Kidney (tissue), 13 donors: ENCODE measurements at regions not wholly inside any gene's neighbourhood (a gene's known extent, or its start where the extent isn't known, plus 50 kb on each side); places are given as distances from the start of the nearest gene placed in this dataset.

Experiments used
- DNase-seq, 5 donors: peaks; one replicate each; pipeline ENCODE4 v3.0.0-alpha.2; 2013 to 2020
- FAIRE-seq: peaks from 2 replicates; lab custom pipeline; 2012; peaks lifted over from hg19 to GRCh38; lab: Jason Lieb, UNC
- H3K27ac ChIP-seq, 2 donors: one replicate each; pipeline ENCODE4 v1.7.0; 2013; ENCODE audit warnings: low read depth in 2 of 2, low read length in 2 of 2, inconsistent platforms in 1 of 2
- H3K27me3 ChIP-seq: one replicate; pipeline ENCODE4 v1.7.1; 2013; ENCODE audit warnings: low read length, inconsistent platforms; ENCODE audit not compliant: control insufficient read depth, insufficient read depth
- H3K36me3 ChIP-seq, 3 donors: one replicate each; pipeline versions ENCODE4 v1.7.0 to v1.7.1; 2013; ENCODE audit warnings: low read length in 3 of 3, control low read depth in 1 of 3, inconsistent platforms in 1 of 3; ENCODE audit not compliant: insufficient read depth in 3 of 3, control insufficient read depth in 2 of 3
- H3K4me1 ChIP-seq, 3 donors: one replicate each; pipeline versions ENCODE4 v1.7.0 to v1.7.1; 2013; ENCODE audit warnings: low read length in 3 of 3, inconsistent platforms in 1 of 3, low read depth in 1 of 3; ENCODE audit not compliant: control insufficient read depth in 2 of 3, insufficient read depth in 2 of 3
- H3K4me3 ChIP-seq, 3 donors: one replicate each; pipeline versions ENCODE4 v1.7.0 to v1.8.1; 2013; ENCODE audit warnings: low read length in 3 of 3, control low read depth in 1 of 3, inconsistent platforms in 1 of 3
- H3K9ac ChIP-seq, 3 donors: one replicate each; pipeline versions ENCODE4 v1.7.0 to v1.7.1; 2013; ENCODE audit warnings: low read length in 3 of 3, control low read depth in 1 of 3, inconsistent platforms in 1 of 3
- H3K9me3 ChIP-seq, 3 donors: one replicate each; pipeline versions ENCODE4 v1.7.0 to v1.7.1; 2013; ENCODE audit warnings: low read length in 3 of 3, control low read depth in 1 of 3, inconsistent platforms in 1 of 3; ENCODE audit not compliant: control insufficient read depth in 2 of 3, insufficient read depth in 1 of 3
- intact Hi-C: fragments of 100-400 bp; cut with DNase I; formaldehyde crosslinking; loops from one replicate; pipeline ENCODE4 v1.11.1; 2022
- TF ChIP-seq, protein P1 (sequence below): IDR thresholded peaks from 3 replicates; pipeline ENCODE4 v1.5.1; 2012; ENCODE audit warnings: mild to moderate bottlenecking, moderate library complexity, borderline replicate concordance; ENCODE audit not compliant: insufficient read depth; ENCODE audit errors: extremely low read depth
- donor health status: control.
- donor health status: control.
- donor health status: control.
- donor health status: control.
- donor health status: control.
- donor health status: DM: yes; HTN: yes; CAD: no.
- donor health status: Normal renal cell carcinoma (clear cell type).

- TF ChIP-seq, protein P1, sequence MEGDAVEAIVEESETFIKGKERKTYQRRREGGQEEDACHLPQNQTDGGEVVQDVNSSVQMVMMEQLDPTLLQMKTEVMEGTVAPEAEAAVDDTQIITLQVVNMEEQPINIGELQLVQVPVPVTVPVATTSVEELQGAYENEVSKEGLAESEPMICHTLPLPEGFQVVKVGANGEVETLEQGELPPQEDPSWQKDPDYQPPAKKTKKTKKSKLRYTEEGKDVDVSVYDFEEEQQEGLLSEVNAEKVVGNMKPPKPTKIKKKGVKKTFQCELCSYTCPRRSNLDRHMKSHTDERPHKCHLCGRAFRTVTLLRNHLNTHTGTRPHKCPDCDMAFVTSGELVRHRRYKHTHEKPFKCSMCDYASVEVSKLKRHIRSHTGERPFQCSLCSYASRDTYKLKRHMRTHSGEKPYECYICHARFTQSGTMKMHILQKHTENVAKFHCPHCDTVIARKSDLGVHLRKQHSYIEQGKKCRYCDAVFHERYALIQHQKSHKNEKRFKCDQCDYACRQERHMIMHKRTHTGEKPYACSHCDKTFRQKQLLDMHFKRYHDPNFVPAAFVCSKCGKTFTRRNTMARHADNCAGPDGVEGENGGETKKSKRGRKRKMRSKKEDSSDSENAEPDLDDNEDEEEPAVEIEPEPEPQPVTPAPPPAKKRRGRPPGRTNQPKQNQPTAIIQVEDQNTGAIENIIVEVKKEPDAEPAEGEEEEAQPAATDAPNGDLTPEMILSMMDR, result no peak
- Histone ChIP-seq H3K4me3 (no peak overlapping the region), H3K9me3 (no peaks in the 10 kb centered on the region), H3K27me3 (no peaks in the 10 kb centered on the region), H3K9ac (no peak overlapping the region), H3K36me3 (no peaks in the 10 kb centered on the region), H3K4me1 (no peaks in the 10 kb centered on the region), H3K27ac (no peak overlapping the region)
- no peak for DNase-seq
- intact Hi-C loops, result no loop called here
- FAIRE-seq, result no peak
Observed at GRCh38 chr22:48004936-48005335, 1242.5 kb downstream of the TBC1D22A start.

DNA sequence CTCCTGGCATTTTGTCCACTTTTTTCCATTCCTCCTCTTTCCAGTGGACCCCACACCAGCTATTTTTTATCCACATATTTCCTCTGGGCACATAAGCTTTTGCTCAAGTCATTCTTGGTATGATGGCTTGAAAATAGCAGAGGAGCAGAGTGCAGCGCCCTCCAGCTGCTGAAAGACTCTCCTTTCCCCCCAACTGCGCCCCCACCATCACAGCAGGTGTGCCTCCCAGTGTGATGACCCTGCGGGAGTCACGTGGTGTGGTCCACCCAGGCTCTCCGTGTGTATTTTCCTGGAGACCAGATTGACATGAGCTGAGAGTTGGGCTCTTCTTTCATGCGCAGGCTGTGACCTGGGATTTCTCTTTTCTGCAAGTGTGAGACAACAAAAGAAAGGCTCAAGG, 1241.6 kb downstream of the TBC1D22A start:
- no peaks in the 10 kb centered on the region for H3K4me1 ChIP-seq
- no peak for FAIRE-seq

GRCh38 chr22:48001101-48001500, 1238.7 kb downstream of the TBC1D22A start:
- Histone ChIP-seq H3K4me3 (no peak overlapping the region), H3K27me3 (no peaks in the 10 kb centered on the region), H3K27ac (no peak overlapping the region), H3K9me3 (no peaks in the 10 kb centered on the region), H3K9ac (no peak overlapping the region), H3K36me3 (no peaks in the 10 kb centered on the region), H3K4me1 (no peaks in the 10 kb centered on the region)
- FAIRE-seq (no peak), DNase-seq (no peak)
- TF ChIP-seq, protein P1, result no peak
- intact Hi-C loops, result no loop called here

More for the DNA sequence above, 1241.6 kb downstream of the TBC1D22A start:
- peak in 1 of 5 donors; percentile 11 for DNase-seq
- TF ChIP-seq, protein P1, result no peak
- intact Hi-C loops, result no loop called here
- H3K9ac ChIP-seq, result no peak overlapping the region
- H3K27me3 ChIP-seq, result no peaks in the 10 kb centered on the region
- H3K27ac ChIP-seq, result no peak overlapping the region
- no peaks in the 10 kb centered on the region for H3K36me3 ChIP-seq
- no peak overlapping the region for H3K4me3 ChIP-seq
- H3K9me3 ChIP-seq, result no peaks in the 10 kb centered on the region

DNA sequence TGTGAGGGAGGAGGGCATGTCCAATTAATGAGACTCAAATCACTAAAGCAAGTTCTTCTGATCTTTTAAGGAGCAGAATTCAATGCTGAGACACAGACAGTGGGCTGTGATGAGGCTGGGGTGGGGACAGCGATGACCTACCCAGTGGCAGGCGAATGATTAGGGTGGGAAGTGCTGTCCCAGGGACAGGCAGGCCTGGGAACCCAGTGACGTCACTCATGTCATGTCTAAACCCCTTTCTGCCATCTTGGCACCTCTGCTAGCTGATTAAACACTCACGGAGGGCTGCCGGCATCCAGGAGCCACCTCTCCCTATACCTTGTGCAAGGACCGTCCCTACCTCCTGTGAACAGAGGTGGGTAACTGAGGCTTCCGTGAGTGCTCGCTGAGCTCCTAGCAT, 1235.2 kb downstream of the TBC1D22A start:
- Histone ChIP-seq H3K36me3 (no peaks in the 10 kb centered on the region), H3K4me3 (no peak overlapping the region), H3K27me3 (no peaks in the 10 kb centered on the region), H3K9me3 (no peaks in the 10 kb centered on the region), H3K27ac (no peak overlapping the region), H3K9ac (no peak overlapping the region), H3K4me1 (no peaks in the 10 kb centered on the region)
- intact Hi-C loops, result no loop called here
- TF ChIP-seq, protein P1, result no peak
- DNase-seq, result no peak
- FAIRE-seq, result no peak
